Cardiac septum (tissue), 1 donor: ENCODE measurements at regions not wholly inside any gene's neighbourhood (a gene's known extent, or its start where the extent isn't known, plus 50 kb on each side); places are given as distances from the start of the nearest gene placed in this dataset.

Source experiments
- DNase-seq: peaks from one replicate; pipeline ENCODE4 v3.0.0-alpha.2; 2020; ENCODE audit warnings: low spot score
- intact Hi-C: fragments of 100-400 bp; cut with DNase I; formaldehyde crosslinking; loops from one replicate; pipeline ENCODE4 v1.14.0; 2022
- donor health status: DM: no; HTN: no; CAD: no.

DNA sequence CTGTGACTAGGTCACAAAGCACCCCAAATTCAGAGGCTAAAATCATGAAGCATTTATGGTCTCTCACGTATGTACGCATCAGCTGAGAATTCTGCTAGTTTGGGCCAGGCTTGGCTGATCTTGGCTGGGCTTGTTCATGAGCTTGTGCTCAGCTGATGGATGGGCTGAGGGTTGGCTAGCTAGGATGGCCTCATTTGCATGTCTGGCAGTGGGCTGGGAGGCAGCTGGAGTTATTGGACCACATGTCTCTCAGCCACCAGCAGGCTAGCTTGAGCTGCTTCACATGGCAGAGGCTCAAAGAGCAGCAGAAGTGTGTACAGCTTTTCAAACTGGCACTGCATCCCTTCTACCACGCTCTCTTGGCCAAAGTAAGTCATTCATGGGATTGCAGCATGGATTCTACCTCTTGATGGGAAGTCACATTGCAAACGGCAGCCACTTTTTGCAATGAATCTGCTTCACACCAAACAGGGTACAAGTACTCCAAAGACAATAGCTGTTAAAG is 770.3 kb downstream of the TYW1 start:
- intact Hi-C loops, result no loop called here
- DNase-seq, result no peak

GRCh38 chr7:67771846-67772605 is 775.4 kb downstream of the TYW1 start:
- intact Hi-C loops, result no loop called here
- DNase-seq, result no peak

- DNase-seq, result no peak
- intact Hi-C loops, result no loop called here
These were observed 776.4 kb downstream of the TYW1 start for GRCh38 chr7:67773081-67773480.

GRCh38 chr7:67777119-67777518 is 780.5 kb downstream of the TYW1 start:
- no peak for DNase-seq
- intact Hi-C loops, result no loop called here

- DNase-seq, result no peak
- intact Hi-C loops, result no loop called here
These were observed 785.2 kb downstream of the TYW1 start for GRCh38 chr7:67781841-67782240.

DNA sequence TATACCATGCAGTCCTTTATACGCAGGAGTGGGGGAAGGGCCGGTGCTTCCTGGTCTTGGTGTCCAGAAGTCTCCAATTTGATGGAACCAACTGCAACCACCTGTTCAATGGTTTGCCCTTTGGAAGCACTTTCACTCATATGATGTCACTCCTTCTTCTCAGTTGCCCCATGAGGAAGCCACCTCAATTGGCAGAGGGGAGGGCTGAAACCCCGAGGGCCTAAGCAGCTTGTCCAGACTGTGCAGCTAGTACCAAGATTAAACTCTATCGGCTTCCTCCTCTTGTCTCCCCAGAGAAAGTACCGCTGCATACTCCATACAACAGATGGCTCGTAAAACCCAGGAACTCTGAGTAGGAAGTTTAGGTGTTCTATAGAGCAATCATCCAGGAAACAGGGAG is 789.4 kb downstream of the TYW1 start:
- intact Hi-C loops, result no loop called here
- no peak for DNase-seq

DNA sequence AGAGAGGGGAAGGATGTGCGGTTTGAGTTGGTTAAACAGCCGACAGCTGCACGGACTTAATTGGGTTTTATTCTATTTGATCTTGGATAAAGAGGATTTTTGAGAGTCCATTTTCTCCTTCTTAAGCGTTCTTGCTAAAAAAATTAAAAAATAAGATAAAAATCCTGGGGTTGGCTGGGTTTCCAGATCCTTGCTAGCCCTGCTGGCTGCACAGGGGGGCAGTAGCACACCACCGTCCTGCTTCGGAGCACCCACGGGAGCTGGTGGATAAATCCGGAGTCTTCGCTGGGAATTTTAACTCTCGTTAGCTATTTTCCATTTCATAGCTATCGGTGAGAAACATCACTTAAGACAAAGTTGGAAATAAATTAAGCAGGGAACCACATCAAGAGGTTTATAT is 792.0 kb downstream of the TYW1 start:
- DNase-seq, result no peak
- intact Hi-C loops, result no loop called here

GRCh38 chr7:67791918-67792317 is 795.3 kb downstream of the TYW1 start:
- intact Hi-C loops, result no loop called here
- no peak for DNase-seq

DNA sequence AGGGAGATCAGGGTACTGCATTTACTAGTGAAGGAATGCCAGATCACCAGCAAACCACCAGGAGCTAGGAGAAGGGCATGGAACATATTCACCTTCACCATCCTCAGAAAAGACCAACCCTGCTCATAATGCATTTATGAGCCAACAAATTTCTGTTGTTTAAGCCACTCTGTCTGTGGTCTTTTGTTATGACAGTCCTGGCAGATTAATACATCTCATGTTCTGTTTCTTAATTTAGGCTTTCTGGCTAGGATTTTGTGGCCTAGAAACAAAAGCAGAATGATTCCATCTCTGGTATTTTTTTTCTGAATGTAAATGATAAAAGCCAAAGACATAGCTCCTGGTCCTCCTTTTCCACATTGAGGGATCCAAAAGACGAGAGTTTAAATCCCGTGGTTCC is 797.9 kb downstream of the TYW1 start:
- intact Hi-C loops, result no loop called here
- no peak for DNase-seq

- intact Hi-C loops, result no loop called here
- no peak for DNase-seq
These were observed 807.2 kb downstream of the TYW1 start for GRCh38 chr7:67803789-67804188.

DNA sequence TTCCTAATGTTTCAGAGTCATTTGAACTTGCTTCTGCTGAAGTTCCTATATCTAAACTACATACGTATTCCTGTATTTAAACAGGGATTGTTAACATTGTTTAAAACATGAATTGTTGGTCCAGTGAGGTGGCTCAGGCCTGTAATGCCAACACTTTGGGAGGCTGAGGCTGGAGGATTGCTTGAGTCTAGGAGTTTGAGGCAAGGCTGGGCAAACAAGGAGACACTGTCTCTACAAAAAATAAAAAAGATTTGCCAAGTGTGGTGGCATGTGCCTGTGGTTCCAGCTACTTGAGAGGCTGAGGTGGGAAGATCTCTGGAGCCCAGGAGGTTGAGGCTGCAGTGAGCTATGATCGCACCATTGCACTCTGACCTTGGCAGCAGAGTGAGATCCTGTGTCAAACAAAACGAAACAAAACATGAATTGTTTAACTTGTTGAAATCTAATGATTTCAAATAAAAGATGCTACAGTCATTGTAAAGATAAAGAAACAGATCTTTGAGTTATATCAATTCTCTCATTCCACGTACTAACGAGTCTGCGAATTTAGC is 809.4 kb downstream of the TYW1 start:
- no peak for DNase-seq
- intact Hi-C loops, result no loop called here

- DNase-seq, result no peak
- intact Hi-C loops, result no loop called here
These were observed 811.2 kb downstream of the TYW1 start for GRCh38 chr7:67807826-67808225.

DNA sequence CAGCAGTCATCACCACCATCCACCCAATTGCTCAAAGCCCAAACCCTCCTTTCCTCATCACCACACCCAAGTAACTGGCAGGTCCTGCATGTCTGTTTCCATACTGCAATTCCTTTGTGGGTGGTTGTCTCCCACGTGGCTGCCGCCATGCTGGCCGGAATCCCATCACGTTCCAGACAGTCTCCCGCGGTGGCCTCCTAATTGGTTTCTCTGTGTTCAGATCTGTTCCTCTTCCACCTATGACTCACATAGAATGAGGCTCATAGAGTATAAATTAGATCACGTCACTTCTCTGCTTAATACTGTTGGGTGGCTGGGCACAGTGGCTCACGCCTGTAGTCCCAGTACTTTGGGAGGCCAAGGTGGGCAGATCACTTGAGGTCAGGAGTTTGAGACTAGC is 813.0 kb downstream of the TYW1 start:
- no peak for DNase-seq
- intact Hi-C loops, result no loop called here

GRCh38 chr7:67813621-67814292 is 817.1 kb downstream of the TYW1 start:
- intact Hi-C loops, result no loop called here
- DNase-seq, result no peak

DNA sequence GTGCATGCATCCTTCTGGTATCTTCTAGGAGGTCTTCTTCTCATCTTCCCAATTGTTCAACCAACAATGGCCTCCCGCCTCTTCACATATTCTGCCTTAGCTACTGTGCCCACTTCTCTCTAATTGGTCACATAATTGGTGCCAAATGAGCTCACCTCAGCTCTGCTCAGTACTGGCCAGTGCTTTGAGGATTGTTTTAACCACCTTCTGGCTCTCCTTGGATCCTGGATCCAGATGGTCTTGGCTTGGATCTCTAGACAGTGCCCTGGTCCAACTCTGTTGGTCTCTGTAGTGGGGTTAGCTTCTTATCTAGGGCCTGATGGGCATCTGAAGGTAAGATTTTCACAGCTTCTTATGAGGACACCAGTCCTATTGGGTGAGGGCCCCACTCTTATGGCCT is 820.8 kb downstream of the TYW1 start:
- no peak for DNase-seq
- intact Hi-C loops, result no loop called here

DNA sequence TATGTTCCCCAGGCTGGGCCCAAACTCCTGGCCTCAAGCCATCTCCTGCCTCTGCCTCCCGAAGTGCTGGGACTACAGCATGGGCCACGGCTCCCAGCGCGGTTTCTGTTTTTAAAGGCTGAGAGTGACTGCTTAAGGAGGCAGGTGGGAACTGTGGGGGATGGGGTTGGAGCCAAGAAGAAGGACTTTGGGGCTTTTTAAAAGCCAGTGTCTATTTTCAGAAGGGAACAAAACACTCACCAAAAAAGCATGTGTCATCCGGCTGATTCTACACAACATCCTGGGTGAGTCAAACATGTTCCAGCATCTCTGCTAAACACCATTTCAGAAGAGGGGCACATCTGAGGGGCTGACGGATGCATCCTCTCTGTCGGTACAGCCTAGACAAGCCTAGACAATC is 824.5 kb downstream of the TYW1 start:
- DNase-seq, result no peak
- intact Hi-C loops, result no loop called here

GRCh38 chr7:67823345-67823744 is 826.7 kb downstream of the TYW1 start:
- no peak for DNase-seq
- intact Hi-C loops, result no loop called here

DNA sequence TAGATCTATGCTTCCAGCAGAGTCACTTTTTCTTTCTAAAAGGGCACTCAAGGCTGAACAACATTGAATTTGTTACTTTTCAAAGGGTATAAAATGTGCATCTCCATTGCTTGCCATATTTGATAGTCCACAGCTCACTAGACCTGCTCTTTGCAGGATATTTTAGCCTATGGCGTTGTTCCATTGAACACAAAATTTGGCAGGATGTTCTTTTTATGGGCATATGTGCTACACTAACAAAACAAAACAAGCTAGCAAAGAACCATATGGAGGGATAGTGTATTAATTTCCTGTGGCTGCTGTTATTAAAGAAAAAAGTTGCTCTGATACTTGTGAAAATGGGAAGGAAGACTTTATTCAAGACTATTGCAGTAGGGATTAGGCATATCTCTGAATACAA is 828.7 kb downstream of the TYW1 start:
- DNase-seq, result no peak
- intact Hi-C loops, result no loop called here

DNA sequence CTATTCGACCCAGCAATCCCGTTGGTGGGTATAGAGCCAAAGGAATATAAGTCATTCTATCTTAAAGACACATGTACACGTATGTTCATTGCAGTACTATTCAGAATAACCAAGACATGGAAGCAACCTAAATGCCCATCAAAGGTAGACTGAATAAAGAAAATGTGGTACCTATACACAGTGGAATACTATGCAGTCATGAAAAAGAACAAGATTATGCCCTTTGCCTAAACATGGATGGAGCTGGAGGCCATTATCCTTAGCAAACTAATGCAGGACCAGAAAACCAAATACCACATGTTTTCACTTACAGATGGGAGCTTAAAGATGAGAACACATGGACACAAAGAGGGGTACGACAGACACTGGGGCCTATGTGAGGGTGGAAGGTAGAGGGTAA is 845.3 kb downstream of the TYW1 start:
- intact Hi-C loops, result no loop called here
- DNase-seq, result no peak

DNA sequence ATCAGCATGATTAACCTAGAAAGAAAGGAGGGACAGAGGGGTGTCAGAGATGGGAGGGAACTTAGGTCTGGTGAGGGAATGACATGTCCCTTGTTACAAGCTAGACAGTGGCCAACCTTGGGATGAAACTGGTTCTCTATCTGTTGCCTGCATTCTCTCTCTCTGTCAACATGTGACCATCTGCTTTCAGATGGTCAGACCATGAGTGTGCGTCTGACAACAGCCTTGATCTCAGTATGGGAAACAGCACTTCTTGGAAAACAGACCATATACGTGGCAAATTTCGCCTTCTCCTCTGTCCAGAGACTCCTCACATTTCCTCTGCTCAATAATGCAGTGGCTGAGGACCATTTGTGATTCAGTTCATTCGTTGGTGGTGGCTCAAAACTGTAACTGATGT is 845.9 kb downstream of the TYW1 start:
- no peak for DNase-seq
- intact Hi-C loops, result no loop called here

GRCh38 chr7:67843001-67843565 is 846.5 kb downstream of the TYW1 start:
- intact Hi-C loops, result no loop called here
- DNase-seq, result no peak
